H54 (cell line): ENCODE measurements at regions not wholly inside any gene's neighbourhood (a gene's known extent, or its start where the extent isn't known, plus 50 kb on each side); places are given as distances from the start of the nearest gene placed in this dataset.
A peak's percentile ranks its signal among the peaks of the same experiment; 100 is the strongest.

Experiments
- DNase-seq: peaks from one replicate; pipeline ENCODE4 v3.0.0; 2011; ENCODE audit warnings: low spot score, mixed read lengths; ENCODE audit not compliant: insufficient read length
- FAIRE-seq: peaks from 3 replicates; lab custom pipeline; 2011; peaks lifted over from hg19 to GRCh38; lab: Jason Lieb, UNC
- POLR2A ChIP-seq: IDR thresholded peaks from 2 replicates; pipeline ENCODE4 v1.6.1; 2011; ENCODE audit warnings: low read depth, mild to moderate bottlenecking, low read length

DNA sequence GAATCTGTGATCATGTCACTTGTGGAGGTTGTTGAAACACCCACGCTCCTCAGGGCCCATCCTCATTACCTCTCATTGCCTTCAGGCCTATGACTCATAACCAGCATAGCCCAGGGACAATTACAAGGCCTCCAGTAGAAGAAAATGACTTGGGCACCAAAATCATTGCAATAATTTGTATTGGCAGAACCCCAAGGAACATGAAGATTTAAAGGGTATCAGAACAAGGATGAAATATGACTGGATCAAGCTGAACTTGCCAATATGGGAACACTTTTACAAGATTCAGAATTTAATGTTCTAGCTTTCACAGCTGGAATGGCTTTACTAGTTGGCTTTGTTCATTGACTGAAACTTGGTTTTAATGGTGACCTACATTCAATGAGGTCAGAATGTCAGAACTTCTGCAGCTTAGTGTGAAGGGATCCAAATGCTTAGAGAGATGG, 156.4 kb downstream of the COPS8 start:
- DNase-seq (no peak), FAIRE-seq (no peak)
- TF ChIP-seq POLR2A, result no peak

DNA sequence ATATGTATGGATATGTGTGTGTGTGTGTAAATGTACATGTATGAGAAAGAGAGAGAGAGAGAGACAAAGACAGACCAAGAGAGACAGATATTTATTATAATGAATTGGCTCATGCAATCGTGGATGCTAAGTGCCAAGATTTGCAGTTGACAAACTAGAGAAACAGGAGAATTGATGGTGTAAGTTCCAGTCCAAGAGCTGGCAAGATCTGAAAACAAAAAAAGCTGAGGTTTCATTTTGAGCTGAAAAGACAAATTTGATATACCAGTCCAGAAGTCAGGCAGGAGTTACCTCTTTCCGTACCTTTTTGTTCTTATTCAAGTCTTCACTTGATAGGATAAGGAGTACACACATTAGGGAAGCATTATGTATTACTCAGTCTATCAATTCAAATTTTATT, 157.8 kb downstream of the COPS8 start:
- DNase-seq, result no peak
- FAIRE-seq, result no peak
- no peak for TF ChIP-seq POLR2A

DNA sequence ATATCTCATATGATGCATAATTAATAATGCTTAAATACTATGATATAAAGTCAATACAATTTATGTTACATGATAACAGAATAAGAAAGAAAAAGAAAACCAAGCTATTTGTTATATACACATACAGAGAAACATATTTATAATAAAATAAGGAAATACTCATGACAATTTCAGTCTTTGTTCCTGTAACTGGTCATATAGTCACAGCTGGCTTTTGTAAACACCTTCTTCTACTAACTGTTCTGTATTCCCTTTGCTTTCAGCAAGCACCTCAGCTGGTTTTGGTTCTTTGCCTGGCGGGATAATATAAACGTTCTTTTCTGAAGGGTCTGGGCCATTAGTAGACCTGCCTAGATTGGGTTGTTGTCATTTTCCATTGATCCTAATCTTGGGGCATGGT, 158.5 kb downstream of the COPS8 start:
- DNase-seq (no peak), FAIRE-seq (no peak)
- no peak for TF ChIP-seq POLR2A

DNA sequence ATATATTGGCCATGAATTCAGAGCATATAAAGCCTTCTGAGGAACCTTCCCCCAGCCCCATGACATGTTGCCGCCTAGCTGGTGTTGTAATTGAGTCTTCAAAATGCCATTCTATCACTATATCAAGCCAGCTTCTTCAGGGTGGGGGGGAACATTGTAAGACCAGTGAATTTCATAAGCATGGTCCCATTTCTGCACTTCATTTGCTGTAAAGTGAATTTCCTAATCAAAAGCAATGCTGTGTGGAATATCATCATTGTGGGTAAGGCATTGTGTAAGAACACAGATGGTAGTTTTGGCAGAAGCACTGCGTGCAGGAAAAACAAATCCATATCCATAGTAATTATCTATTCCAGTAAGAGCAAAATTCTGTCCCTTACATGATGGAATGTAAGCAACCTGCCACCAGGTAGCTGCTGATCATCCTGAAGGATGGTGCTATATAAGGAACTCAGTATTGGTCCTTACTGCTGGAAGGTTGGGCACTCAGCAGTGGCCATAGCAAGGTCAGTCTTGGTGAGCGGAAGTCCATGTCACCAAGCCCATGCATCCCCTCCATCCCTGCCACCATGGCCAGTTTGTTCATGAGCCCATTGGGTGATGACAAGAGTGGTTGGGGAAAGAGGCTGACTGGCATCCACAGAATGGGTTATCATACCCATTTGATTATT, 159.4 kb downstream of the COPS8 start:
- DNase-seq (no peak), FAIRE-seq (no peak)
- no peak for TF ChIP-seq POLR2A

DNA sequence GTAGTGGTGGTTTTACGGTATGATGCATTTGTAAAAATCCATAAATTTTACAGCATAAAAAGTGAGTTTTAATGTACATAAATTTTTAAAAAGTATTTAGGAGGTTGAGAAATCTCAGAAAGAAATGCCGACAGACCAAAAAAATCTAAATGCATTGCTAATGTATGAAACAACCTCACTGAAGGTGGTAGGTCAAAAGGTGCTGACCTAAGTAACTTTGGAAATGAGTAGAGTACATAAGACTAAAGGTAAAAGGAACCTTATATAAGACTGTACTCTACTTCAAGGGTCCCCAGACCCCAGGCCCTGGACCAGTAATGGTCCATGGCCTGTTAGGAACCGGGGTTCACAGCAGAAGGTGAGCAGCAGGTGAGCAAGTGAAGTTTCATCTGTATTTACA, 163.4 kb downstream of the COL6A3 start:
- no peak for TF ChIP-seq POLR2A
- FAIRE-seq, result no peak
- no peak for DNase-seq

DNA sequence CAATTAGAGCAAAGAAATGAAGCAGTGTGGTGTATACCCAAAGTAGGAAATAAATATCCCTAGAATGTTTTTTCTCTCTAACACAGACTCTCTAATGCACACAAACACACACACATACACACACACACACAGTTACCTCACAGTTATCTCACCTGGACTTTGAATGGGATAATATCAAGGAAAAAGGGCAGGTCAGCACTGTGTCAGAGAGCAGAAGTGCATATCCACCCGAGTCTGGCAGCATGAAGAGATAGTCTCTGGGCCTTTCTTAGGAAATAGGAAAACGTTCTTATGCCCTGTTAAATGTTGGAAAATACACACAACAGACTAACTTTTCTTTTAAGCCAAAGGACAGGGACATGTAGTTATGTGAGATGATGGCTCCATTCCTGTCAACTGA, 162.0 kb downstream of the COL6A3 start:
- no peak for TF ChIP-seq POLR2A
- FAIRE-seq (no peak), DNase-seq (no peak)

DNA sequence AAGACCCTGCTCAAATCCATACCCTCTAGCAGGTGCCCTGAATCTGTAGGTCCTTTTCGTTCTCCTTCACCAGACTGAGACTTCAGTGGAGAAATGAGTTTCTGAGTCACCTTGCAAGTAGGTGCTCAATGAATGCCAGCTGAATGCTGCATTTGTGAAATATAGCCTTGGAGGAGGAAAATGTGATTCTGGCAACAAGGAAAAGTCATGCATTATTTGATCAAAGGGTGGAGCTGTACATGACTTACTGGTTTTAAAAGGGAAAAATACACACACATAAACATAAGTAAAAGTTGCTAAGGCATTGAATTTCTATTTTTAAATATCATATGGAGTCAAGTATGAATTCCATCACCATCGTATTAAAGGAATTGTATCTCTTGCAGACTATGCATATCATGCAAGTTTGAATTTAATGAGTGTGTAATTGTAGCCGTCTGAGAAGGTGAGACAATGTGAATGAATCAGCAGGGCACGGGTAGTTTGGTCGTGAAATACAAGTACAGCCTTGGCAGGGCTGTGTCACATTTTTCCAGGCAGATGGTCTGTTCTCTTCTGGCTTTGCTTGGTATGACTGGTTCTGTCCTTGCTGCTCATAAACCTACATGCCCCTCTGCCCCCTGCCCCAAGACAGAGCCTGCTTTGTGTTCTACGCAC, 160.8 kb downstream of the COL6A3 start:
- DNase-seq (no peak), FAIRE-seq (no peak)
- no peak for TF ChIP-seq POLR2A

DNA sequence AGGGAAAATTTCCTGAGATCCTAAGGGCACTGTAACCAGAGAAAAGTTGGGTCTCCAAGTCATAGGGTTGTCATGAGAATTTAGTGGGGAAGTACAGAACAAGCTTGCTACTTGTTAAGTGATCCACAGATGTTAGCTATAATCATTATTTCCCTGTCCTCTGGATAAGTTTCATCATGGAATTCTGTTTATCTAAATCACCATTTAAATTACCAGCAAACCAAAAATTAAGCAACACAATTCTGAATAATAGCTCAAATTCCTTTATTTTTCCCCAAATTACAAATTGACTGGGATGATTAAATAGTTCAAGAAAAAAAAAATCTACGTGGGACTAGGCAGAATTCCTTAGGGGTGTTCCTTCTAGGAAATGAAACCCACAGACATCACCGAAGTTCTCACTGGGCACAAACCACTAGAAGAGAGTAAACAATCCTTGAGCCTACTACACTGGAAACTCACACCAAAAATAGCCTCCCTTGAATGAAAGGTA, 159.5 kb downstream of the COL6A3 start:
- FAIRE-seq, result no peak
- TF ChIP-seq POLR2A, result no peak
- no peak for DNase-seq

DNA sequence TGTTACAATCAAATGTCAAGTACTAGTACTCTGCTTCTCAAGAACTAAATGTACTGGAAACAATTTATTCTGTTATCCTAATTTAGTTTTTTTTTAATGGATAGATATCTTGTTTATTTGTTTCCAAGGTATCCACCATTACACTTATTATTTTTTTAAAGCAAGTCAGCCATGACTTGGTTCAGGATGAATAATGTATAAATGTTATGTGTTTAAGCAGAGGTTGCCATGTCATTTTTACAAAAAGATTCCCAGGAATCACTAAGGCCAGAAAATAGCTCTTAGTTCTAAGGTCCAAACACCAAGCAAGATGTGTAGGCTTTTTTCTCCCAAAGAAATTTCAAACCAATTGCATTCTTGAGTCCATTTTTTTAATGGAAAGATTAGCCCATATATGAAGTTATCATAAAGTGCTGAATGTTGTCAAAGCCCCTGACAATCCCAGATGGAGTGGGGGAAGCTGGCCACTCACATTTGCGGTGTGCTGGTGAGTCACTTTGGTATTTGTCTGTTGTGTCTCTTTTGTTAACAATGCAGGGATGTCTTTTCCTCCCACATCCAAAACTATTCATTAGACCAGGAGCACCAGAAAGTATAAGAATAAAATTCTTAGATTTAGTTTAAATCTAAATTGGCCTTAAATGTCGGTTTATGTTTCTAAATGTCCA, 158.9 kb downstream of the COL6A3 start:
- FAIRE-seq (no peak), DNase-seq (no peak)
- TF ChIP-seq POLR2A, result no peak

DNA sequence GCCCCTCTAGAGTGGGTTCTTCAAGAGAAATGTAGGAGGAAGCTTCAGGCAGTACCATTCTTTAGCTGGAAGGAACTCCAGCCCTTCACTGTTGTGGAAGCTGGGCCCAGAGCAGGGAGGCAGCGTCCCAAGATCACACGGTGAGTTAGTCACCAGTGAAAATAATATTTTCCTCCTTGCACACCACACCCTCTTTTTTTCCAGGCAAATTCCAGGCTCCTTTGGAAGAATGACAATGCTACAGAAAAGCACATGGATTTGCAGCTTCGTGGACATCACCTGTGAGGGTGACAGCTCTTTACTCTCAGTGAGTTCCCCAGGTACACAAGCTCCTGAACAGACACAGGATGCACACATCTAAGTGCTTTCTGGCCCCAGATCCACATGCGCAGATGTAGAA, 157.1 kb downstream of the COL6A3 start:
- FAIRE-seq (peak; percentile 41), DNase-seq (no peak)
- no peak for TF ChIP-seq POLR2A

DNA sequence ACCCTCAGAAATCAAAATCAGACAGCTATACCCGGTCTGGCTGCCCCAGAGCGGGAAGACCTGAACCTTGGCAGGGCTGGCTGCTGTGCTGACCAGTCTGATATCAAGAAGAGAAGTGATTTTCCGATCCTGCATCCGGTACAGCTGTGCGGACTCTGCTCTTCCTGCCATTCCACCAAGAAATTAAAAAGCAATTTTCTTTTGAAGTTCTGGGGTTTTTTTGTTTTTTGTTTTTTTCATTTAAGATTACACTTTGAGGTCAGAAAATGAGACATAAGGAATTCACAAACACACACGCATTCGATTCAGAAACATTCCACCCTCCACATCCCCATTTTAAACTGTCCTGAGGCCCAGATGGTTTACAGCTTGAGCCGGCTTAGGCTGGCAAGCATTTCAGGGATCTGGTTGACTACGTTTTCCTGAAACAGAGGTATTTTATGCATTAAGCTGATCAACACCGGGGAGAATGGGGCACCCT, 156.5 kb downstream of the COL6A3 start:
- no peak for TF ChIP-seq POLR2A
- no peak for DNase-seq
- FAIRE-seq, result no peak

DNA sequence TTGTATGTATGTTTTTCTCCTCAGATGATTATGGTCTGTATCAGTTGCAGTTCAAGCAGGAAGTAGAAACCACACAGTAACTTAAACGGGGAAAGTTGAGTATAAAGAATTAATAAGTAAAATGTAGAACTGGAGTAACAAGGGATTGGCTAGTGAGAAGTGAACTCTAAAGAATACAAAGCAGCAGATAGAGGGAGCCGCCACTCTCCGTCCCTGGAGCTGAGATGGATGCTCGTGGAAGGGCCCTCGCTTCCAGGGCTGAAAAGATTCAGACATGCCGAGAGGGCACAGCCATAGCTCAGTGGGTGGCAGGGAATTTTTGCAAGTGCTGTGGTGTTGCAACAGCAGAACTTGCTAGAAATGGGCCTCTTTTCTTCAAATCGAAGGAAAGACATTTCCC, 155.8 kb downstream of the COL6A3 start:
- TF ChIP-seq POLR2A, result no peak
- DNase-seq, result no peak
- no peak for FAIRE-seq

DNA sequence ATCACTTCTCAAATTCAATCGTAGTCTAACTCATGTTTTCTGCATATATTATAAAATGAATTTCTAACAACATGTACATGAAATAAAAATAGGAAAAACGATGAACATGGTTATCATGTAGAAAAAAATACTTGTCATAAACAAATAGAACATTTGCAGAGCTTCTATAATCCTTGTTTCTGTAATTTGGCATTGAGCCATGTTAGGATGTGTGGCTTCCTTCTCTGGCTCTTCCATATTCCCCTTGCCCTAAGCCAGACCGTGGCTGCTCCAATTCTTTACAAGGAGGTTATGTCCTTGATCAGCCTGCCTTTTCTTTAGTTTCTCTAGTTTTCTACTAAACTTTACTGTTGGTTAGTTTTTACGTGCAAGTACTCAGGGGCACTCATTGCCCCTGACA, 155.3 kb downstream of the COL6A3 start:
- DNase-seq (no peak), FAIRE-seq (no peak)
- no peak for TF ChIP-seq POLR2A

DNA sequence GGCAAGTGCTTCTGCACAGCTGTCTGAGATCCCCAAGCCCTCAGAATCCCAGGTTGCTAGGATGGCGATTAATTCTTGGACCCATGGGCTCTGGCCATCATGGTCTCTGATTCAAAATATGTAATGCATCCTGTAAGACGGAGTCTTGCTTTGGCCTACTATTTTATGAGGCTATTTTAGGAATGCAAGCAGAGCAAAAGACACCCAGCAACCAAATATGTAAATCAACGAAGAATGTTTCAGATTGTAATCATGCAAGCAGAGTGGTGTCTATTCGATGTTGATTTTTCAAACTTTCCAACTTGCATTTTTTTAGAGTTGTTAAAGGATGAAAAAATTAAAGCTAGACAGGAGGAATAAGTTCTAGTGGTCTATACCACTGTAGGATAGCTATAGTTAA, 154.8 kb downstream of the COL6A3 start:
- TF ChIP-seq POLR2A, result no peak
- FAIRE-seq (no peak), DNase-seq (no peak)

DNA sequence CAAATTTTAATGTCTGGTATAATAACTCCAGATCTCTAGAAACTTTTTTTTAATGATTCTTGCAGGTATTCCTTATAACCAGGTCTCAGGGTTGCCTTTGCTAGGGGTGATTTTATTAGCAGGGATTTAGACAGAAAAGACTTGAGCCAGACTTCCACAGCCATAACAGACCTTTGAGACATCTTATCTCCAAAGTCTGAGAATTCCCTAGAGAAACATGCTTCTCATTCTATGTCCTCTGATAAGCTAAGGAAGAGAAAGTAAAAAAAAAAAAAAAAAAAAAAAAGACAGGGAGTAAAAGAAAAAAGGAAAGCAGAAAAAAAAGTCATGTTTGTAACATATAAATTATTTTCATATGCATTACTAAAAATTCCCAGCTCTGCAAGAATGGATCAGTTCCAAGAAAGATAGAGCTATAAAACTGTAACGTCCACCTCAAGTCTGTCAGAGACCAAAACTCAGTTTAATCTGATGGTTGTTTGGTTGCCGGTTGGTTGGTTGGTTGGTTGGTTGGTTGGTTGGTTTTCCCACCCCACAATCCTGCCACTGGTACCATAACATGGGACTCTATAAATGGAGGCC, 153.8 kb downstream of the COL6A3 start:
- TF ChIP-seq POLR2A, result no peak
- no peak for DNase-seq
- FAIRE-seq, result no peak
